AG09319 (cell line): ENCODE measurements at regions not wholly inside any gene's neighbourhood (a gene's known extent, or its start where the extent isn't known, plus 50 kb on each side); places are given as distances from the start of the nearest gene placed in this dataset.

Experiments used
- DNase-seq: peaks from one replicate; pipeline ENCODE4 v3.0.0-alpha.2; 2010; ENCODE audit warnings: low read depth; ENCODE audit errors: extremely low read depth
- TF ChIP-seq, protein P1 (sequence below): IDR thresholded peaks from 2 replicates; pipeline ENCODE4 v1.5.1; 2011; ENCODE audit warnings: low read depth, mild to moderate bottlenecking, inconsistent platforms, low read length, moderate library complexity

DNA sequence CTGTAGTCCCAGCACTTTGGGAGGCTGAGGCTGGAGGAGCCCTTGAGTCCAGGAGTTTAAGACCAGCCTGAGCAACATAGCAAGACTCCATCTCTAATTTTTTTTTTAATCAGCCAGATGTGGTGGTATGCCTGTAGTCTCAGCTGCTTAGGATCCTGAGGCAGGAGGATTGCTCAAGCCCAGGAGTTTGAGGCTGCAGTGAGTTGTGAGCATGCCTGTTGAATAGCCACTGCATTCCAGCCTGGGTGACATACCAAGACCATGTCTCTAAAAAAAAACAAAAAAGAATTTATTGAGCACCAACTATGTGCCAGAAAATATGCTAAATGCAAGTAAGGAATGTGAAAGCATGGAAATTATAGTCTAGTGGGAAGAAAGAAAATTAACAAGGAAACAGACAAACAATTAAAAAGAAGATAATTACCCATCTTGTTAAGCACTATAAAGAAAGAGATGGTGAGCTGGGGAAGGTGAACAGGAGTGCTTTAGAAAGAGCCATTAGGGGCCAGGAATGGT, 104.0 kb upstream of the ZNF678 start:
- no peak for DNase-seq
- TF ChIP-seq, protein P1, sequence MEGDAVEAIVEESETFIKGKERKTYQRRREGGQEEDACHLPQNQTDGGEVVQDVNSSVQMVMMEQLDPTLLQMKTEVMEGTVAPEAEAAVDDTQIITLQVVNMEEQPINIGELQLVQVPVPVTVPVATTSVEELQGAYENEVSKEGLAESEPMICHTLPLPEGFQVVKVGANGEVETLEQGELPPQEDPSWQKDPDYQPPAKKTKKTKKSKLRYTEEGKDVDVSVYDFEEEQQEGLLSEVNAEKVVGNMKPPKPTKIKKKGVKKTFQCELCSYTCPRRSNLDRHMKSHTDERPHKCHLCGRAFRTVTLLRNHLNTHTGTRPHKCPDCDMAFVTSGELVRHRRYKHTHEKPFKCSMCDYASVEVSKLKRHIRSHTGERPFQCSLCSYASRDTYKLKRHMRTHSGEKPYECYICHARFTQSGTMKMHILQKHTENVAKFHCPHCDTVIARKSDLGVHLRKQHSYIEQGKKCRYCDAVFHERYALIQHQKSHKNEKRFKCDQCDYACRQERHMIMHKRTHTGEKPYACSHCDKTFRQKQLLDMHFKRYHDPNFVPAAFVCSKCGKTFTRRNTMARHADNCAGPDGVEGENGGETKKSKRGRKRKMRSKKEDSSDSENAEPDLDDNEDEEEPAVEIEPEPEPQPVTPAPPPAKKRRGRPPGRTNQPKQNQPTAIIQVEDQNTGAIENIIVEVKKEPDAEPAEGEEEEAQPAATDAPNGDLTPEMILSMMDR, result no peak

DNA sequence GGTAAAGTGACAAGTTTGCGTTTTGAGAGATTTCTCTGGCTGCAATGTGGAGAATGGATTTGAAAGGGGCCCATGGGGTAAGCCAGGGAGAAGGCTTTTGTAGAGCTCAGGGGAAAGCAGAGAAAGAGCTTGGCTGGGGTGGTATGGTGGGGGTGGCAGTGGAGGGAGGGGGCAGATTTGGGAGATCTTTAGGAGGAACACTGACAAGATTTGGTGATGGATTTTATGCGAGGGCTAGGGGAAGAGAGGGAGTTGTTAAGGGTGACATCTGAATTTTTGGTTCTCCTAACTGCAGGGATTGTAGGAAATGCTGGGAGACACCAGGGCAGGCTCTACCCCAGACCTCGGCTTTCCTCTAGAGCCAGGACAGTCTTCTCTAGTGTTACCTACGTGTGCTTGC, 108.7 kb upstream of the ZNF678 start:
- no peak for DNase-seq
- TF ChIP-seq, protein P1, result no peak

DNA sequence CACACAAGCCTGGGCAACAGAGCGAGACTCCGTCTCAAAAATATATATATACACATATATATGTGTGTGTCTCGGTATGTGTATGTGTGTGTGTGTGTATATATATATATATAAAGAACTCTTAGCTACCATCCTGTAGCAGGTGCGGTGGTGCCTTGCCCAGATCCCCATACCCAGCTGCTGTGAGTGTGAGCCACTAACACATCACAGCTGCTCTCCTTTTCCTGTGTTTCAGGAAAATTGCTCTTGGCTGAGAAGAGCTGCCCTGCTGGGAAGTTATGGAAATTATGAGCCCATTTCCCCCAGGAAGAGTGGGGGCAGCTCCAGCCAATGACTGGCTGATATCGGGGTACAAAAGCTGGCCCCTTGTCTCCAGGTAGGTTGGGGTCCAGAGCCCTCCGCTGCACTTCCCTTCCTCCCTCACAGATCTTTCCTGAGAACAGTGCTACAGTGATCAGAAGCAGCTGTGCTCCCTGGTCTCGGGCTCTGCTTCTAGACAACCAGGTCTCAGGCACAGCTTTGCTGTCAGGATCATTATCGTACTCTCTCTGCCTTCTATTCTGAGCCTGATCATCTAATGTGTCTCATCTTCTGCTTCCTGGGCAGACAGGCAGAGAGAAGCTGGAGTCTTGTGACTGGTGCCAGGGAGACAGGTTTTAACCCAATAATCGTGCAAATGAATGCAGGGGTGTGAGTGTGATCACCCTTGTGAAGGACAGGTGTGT, 109.6 kb upstream of the ZNF678 start:
- TF ChIP-seq, protein P1, result no peak
- no peak for DNase-seq

DNA sequence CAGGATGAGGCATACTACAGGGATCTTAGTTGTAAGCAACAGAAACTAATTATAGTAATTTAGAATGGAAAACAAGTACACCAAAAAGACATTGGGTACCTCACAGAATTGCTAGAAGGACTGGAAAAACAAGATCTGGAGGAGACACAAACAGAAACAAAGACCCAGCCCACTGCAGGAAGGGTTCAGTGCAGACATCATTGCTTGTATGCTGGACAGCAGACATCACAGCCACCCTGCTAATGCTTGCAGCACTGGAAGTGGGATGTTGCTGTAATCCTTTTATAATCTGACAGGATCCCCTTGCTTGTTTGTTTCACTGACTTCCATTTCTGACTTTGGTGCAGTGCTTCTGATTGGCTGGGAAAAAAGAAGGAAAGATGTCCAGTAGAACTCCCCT, 111.4 kb upstream of the ZNF678 start:
- TF ChIP-seq, protein P1, result no peak
- DNase-seq, result no peak

DNA sequence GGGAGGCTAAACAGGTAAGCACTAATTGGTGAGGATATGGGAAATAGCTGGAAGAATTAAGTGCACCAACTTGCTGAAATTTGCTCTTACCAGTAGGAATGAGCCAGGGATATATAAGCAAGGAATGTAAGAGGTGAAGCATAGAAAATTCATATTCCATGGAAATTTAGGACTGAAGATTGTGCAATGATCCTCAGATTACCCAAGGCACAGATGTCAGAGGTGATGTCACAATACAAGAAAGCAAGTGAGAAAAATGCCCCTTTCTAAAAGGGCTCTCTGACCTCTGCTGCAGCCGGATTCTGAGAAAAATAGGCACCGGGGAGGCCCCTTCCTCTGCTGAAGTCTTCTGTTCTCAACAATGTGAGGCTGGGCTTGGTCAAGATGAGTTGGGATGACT, 112.3 kb upstream of the ZNF678 start:
- no peak for DNase-seq

DNA sequence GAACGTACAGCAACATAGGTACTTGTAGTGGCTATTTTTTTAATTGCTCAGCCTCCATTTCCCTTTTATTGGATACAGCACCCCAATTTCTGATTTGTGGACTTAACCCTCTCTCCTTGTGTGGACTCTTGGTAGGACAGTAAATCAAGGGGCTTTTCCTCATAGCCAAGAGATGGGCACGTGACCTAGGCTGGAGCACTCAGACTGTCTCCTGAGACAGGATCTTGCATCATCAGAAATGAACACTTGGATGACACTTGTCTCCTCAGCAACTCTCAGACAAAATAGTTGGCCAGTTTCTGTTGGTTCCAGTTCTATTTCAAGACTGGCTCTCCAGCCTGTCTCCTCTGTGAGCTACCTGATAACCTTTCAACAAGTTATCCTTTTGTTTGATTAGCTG, 112.9 kb upstream of the ZNF678 start:
- no peak for DNase-seq
- TF ChIP-seq, protein P1, result no peak

More for the DNA sequence above, 112.3 kb upstream of the ZNF678 start:
- TF ChIP-seq, protein P1, result no peak

DNA sequence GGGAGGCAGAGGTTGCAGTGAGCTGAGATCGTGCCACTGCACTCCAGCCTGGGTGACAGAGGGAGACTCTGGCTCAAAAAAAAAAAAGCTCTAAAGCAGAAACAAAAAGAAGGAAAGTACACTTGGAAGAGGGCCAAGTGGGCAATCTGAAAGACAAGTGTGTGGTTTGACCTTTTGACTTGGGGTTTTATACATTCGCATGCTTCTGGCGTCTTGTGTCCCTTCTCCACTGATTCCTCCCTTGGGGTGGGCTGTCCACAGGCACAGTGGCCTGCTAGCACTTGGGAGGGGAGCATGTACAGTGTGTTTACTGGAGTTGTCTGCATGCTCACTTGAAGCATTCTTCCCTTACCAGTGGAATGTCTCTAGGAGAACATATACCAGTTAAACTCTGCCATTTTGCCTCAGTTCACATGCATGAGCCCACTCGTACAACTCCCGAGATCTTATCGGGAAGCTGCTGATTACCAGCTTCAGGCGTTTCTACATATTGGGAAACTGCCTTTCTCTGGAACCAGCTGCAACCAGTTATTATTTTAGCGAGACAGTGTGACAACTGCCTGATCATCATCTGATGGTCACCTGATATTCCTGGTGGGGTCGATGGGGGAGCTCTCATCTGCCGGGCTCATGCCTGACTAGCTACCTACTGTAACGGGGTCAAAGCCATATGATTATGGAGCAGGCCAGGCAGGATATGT, 113.5 kb upstream of the ZNF678 start:
- no peak for DNase-seq
- TF ChIP-seq, protein P1, result no peak
